HG02973 (cell line): ENCODE measurements at regions not wholly inside any gene's neighbourhood (a gene's known extent, or its start where the extent isn't known, plus 50 kb on each side); places are given as distances from the start of the nearest gene placed in this dataset.
"Not testable (repeated sequence)": the region's sequence is repeated elsewhere in the genome, so short reads cannot be mapped to it uniquely, and the experiment has no call there.

Experiments
- ATAC-seq: cut with Tn5 transposase; IDR thresholded peaks from one replicate; pipeline ENCODE4 v1.9.1; 2021; ENCODE audit warnings: moderate library complexity; ENCODE audit not compliant: unreplicated experiment

GRCh38 chr3:10109-10996, 186.2 kb upstream of the CHL1 start:
- ATAC-seq = not testable (repeated sequence)

GRCh38 chr3:11734-12133, 184.8 kb upstream of the CHL1 start:
- ATAC-seq = no peak

- no peak for ATAC-seq
Observed at GRCh38 chr3:14652-15051, 181.9 kb upstream of the CHL1 start.

- ATAC-seq = no peak
Observed at GRCh38 chr3:16366-16765, 180.2 kb upstream of the CHL1 start.

- no peak for ATAC-seq
Observed at GRCh38 chr3:20421-20820, 176.1 kb upstream of the CHL1 start.

- no peak for ATAC-seq
Observed at GRCh38 chr3:24006-24405, 172.6 kb upstream of the CHL1 start.

- ATAC-seq = no peak
Observed at GRCh38 chr3:25056-25455, 171.5 kb upstream of the CHL1 start.

GRCh38 chr3:35985-36384, 160.6 kb upstream of the CHL1 start:
- ATAC-seq = not testable (repeated sequence)

- ATAC-seq = not testable (repeated sequence)
Observed at GRCh38 chr3:42871-43744, 153.5 kb upstream of the CHL1 start.

- no peak for ATAC-seq
Observed at GRCh38 chr3:44028-44676, 152.4 kb upstream of the CHL1 start.

- ATAC-seq = not testable (repeated sequence)
Observed at GRCh38 chr3:44941-45340, 151.6 kb upstream of the CHL1 start.

GRCh38 chr3:46576-46975, 150.0 kb upstream of the CHL1 start:
- ATAC-seq = no peak

- ATAC-seq = not testable (repeated sequence)
Observed at GRCh38 chr3:53441-53840, 143.1 kb upstream of the CHL1 start.

GRCh38 chr3:54240-54639, 142.3 kb upstream of the CHL1 start:
- ATAC-seq = no peak

GRCh38 chr3:56672-57071, 139.9 kb upstream of the CHL1 start:
- ATAC-seq = no peak

- ATAC-seq = no peak
Observed at GRCh38 chr3:59854-60253, 136.7 kb upstream of the CHL1 start.

GRCh38 chr3:63095-63765, 133.3 kb upstream of the CHL1 start:
- ATAC-seq = no peak

GRCh38 chr3:69690-70089, 126.9 kb upstream of the CHL1 start:
- no peak for ATAC-seq

- no peak for ATAC-seq
Observed at GRCh38 chr3:72776-73175, 123.8 kb upstream of the CHL1 start.

GRCh38 chr3:73271-73670, 123.3 kb upstream of the CHL1 start:
- no peak for ATAC-seq

GRCh38 chr3:74676-75243, 121.8 kb upstream of the CHL1 start:
- no peak for ATAC-seq
